Endothelial cell of umbilical vein (primary cell): ENCODE measurements at regions not wholly inside any gene's neighbourhood (a gene's known extent, or its start where the extent isn't known, plus 50 kb on each side); places are given as distances from the start of the nearest gene placed in this dataset.

Experiments
- BruUV-seq: library from RNA; stranded (reverse); fragments of 400-500 nt; replicated peaks from 2 replicates; lab custom pipeline; 2021; lab: Mats Ljungman, UMichigan
- CTCF ChIA-PET: fragments of 300-600, 350-600 bp; sonication (Branson Sonifier 250); formaldehyde crosslinking; loops from one replicate; lab custom pipeline; 2021; ENCODE audit warnings: antibody characterized with exemption, inconsistent platforms; lab: Charles Lee
- POLR2A ChIA-PET: fragments of 300-600, 350-600 bp; sonication (Branson Sonifier 250); formaldehyde crosslinking; loops from one replicate; lab custom pipeline; 2021; ENCODE audit warnings: antibody characterized with exemption, inconsistent platforms; lab: Charles Lee
- DNase-seq: peaks from one replicate; pipeline ENCODE4 v3.0.0-alpha.2; 2011; ENCODE audit warnings: low read depth, low spot score
- FAIRE-seq: peaks from 2 replicates; lab custom pipeline; 2011; peaks lifted over from hg19 to GRCh38; lab: Jason Lieb, UNC
- H2AFZ ChIP-seq: 2 replicates; pipeline ENCODE4 v1.6.0; 2012; ENCODE audit warnings: low read depth, low read length, control low read depth, inconsistent platforms
- H3K27ac ChIP-seq: 2 replicates; pipeline ENCODE4 v1.5.1; 2011; ENCODE audit warnings: low read depth, mild to moderate bottlenecking, control low read depth, low read length, moderate library complexity; ENCODE audit not compliant: insufficient read depth
- H3K27me3 ChIP-seq, 2 experiments: 2 replicates each; pipeline versions ENCODE4 v1.6.0 to v1.6.1; 2011; ENCODE audit warnings: low read length in 2 of 2, mixed read lengths in 1 of 2; ENCODE audit not compliant: control insufficient read depth in 2 of 2, insufficient read depth in 2 of 2
- H3K36me3 ChIP-seq, 2 experiments: 2 replicates in 1 of 2; 3 replicates in 1 of 2; pipeline ENCODE4 v1.5.1; 2011; ENCODE audit warnings: low read length in 2 of 2, mild to moderate bottlenecking in 1 of 2, moderate library complexity in 1 of 2; ENCODE audit not compliant: control insufficient read depth in 2 of 2, insufficient read depth in 2 of 2; ENCODE audit errors: extremely low read depth in 1 of 2
- H3K4me1 ChIP-seq: 3 replicates; pipeline ENCODE4 v1.5.1; 2011; ENCODE audit warnings: mild to moderate bottlenecking, low read length; ENCODE audit not compliant: control insufficient read depth, insufficient read depth; ENCODE audit errors: extremely low read depth
- H3K4me2 ChIP-seq: 2 replicates; pipeline ENCODE4 v1.6.1; 2011; ENCODE audit warnings: low read length, control low read depth, mixed read lengths; ENCODE audit not compliant: insufficient read depth
- H3K4me3 ChIP-seq, 3 experiments: fragments of 200-600 bp in 1 of 3; sonication (generic), shearing (Covaris generic) in 1 of 3; replicated peaks in 1 of 3; 2 replicates each; pipeline ENCODE4 v1.5.1; 2011 to 2016; ENCODE audit warnings: control low read depth in 3 of 3, low read length in 3 of 3, mild to moderate bottlenecking in 2 of 3, inconsistent platforms in 1 of 3, low read depth in 1 of 3, moderate library complexity in 1 of 3; ENCODE audit not compliant: insufficient read depth in 1 of 3
- H3K79me2 ChIP-seq: 2 replicates; pipeline ENCODE4 v1.6.0; 2012; ENCODE audit warnings: low read length, inconsistent platforms; ENCODE audit not compliant: control insufficient read depth, insufficient read depth
- H3K9ac ChIP-seq: replicated peaks from 2 replicates; pipeline ENCODE3; 2011; ENCODE audit warnings: low read length, control low read depth; ENCODE audit not compliant: insufficient read depth; ENCODE audit errors: extremely low read depth
- H3K9me1 ChIP-seq: replicated peaks from 3 replicates; pipeline ENCODE4 v1.6.0; 2011; ENCODE audit warnings: mild to moderate bottlenecking, low read length; ENCODE audit not compliant: control insufficient read depth, insufficient read depth; ENCODE audit errors: extremely low read depth
- H3K9me3 ChIP-seq: replicated peaks from 2 replicates; pipeline ENCODE4 v1.5.1; 2012; ENCODE audit warnings: low read length, inconsistent platforms; ENCODE audit not compliant: control insufficient read depth, insufficient read depth
- H4K20me1 ChIP-seq: replicated peaks from 2 replicates; pipeline ENCODE3; 2011; ENCODE audit warnings: mild to moderate bottlenecking, low read length; ENCODE audit not compliant: control insufficient read depth, insufficient read depth; ENCODE audit errors: extremely low read depth
- EZH2 ChIP-seq: IDR thresholded peaks from 2 replicates; pipeline ENCODE4 v1.6.1; 2012; ENCODE audit warnings: borderline replicate concordance, low read depth, mild to moderate bottlenecking, moderate library complexity, low read length, inconsistent platforms; ENCODE audit not compliant: severe bottlenecking
- FOS ChIP-seq: IDR thresholded peaks from 2 replicates; pipeline ENCODE4 v1.6.1; 2011; ENCODE audit warnings: mild to moderate bottlenecking, low read length, moderate library complexity, borderline replicate concordance; ENCODE audit not compliant: insufficient read depth
- GATA2 ChIP-seq: IDR thresholded peaks from 2 replicates; pipeline ENCODE4 v1.7.0; 2011; ENCODE audit warnings: low read depth, mild to moderate bottlenecking, moderate library complexity, mixed read lengths, low read length; ENCODE audit not compliant: insufficient read length, insufficient read depth
- JUN ChIP-seq: IDR thresholded peaks from 2 replicates; pipeline ENCODE4 v1.6.1; 2011; ENCODE audit warnings: borderline replicate concordance, low read depth; ENCODE audit not compliant: insufficient read length, insufficient read depth
- MYC ChIP-seq: IDR thresholded peaks from one replicate; pipeline ENCODE4 v1.6.1; 2011; ENCODE audit warnings: mild to moderate bottlenecking, low read depth, low read length
- POLR2A ChIP-seq: IDR thresholded peaks from 2 replicates; pipeline ENCODE4 v1.6.1; 2012; ENCODE audit warnings: low read depth, mild to moderate bottlenecking, control low read depth, low read length
- POLR2AphosphoS5 ChIP-seq: IDR thresholded peaks from 2 replicates; pipeline ENCODE4 v1.6.1; 2012; ENCODE audit warnings: low read depth, mild to moderate bottlenecking, control low read depth, low read length, moderate library complexity; ENCODE audit not compliant: insufficient read depth
- dilution Hi-C: fragments of 300-500 bp; cut with MboI; formaldehyde crosslinking; loops from one replicate; pipeline ENCODE4 v1.15.0; 2019; ENCODE audit warnings: low sequenced_read_pairs; ENCODE audit not compliant: extremely low pct_ligation_motif_present
- intact Hi-C: fragments of 100-400 bp; cut with micrococcal nuclease; formaldehyde crosslinking; loops from one replicate; pipeline ENCODE4 v1.10.0; 2022
- TF ChIP-seq, protein P1 (sequence below): IDR thresholded peaks from 2 replicates; pipeline ENCODE4 v1.6.1; 2011; ENCODE audit not compliant: insufficient read depth, insufficient read length
- TF ChIP-seq, protein P2 (sequence below), 2 donors: IDR thresholded peaks; 1 replicate in 1 of 2; 2 replicates in 1 of 2; pipeline ENCODE4 v1.5.1; 2011; ENCODE audit warnings: low read length in 2 of 2, mild to moderate bottlenecking in 2 of 2, moderate library complexity in 2 of 2, control low read depth in 1 of 2, inconsistent platforms in 1 of 2, low read depth in 1 of 2; ENCODE audit not compliant: insufficient read depth in 1 of 2; ENCODE audit errors: extremely low read depth in 1 of 2

DNA sequence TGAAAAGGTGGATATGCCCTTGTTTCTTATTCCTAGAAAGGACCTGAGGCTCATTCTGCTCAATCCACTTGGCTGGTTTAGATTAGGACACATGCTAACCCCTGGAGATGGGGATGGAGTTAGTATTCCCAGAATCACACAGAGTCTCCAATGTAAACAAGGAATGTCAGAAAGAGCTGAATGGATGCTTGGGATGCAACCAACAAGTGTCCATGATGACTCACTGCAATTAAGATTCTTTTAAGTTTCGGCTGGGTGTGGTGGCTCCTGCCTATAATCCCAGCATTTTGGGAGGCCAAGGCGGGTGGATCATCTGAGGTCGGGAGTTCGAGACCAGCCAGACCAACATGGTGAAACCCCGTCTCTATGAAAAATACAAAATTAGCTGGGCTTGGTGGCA lies 315.5 kb upstream of the AZI2 start:
- Histone ChIP-seq H3K9ac (no peak overlapping the region), H2AFZ (no peak overlapping the region), H3K27me3 (peaks cover 3 to 5% of the 10 kb centered on the region in 2 experiments), H4K20me1 (no peaks in the 10 kb centered on the region), H3K79me2 (no peaks in the 10 kb centered on the region), H3K36me3 (no peaks in the 10 kb centered on the region), H3K4me1 (no peaks in the 10 kb centered on the region), H3K4me3 (no peak overlapping the region), H3K27ac (no peak overlapping the region), H3K4me2 (no peak overlapping the region), H3K9me1 (no peaks in the 10 kb centered on the region), H3K9me3 (no peaks in the 10 kb centered on the region)
- ChIA-PET POLR2A (no interaction called here), CTCF (no interaction called here)
- TF ChIP-seq JUN (no peak), FOS (no peak), POLR2AphosphoS5 (no peak), POLR2A (no peak), GATA2 (no peak), MYC (no peak), EZH2 (no peak)
- TF ChIP-seq, protein P1, sequence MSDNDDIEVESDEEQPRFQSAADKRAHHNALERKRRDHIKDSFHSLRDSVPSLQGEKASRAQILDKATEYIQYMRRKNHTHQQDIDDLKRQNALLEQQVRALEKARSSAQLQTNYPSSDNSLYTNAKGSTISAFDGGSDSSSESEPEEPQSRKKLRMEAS, result no peak
- TF ChIP-seq, protein P2, sequence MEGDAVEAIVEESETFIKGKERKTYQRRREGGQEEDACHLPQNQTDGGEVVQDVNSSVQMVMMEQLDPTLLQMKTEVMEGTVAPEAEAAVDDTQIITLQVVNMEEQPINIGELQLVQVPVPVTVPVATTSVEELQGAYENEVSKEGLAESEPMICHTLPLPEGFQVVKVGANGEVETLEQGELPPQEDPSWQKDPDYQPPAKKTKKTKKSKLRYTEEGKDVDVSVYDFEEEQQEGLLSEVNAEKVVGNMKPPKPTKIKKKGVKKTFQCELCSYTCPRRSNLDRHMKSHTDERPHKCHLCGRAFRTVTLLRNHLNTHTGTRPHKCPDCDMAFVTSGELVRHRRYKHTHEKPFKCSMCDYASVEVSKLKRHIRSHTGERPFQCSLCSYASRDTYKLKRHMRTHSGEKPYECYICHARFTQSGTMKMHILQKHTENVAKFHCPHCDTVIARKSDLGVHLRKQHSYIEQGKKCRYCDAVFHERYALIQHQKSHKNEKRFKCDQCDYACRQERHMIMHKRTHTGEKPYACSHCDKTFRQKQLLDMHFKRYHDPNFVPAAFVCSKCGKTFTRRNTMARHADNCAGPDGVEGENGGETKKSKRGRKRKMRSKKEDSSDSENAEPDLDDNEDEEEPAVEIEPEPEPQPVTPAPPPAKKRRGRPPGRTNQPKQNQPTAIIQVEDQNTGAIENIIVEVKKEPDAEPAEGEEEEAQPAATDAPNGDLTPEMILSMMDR (IDR thresholded peaks at IDR 0.05; ENCODE audit: extremely low read depth in 1 of 2, insufficient read depth in 1 of 2, low read depth in 1 of 2, low read length in 2 of 2), result no peak
- DNase-seq (no peak), FAIRE-seq (no peak)
- intact Hi-C loops (no loop called here), dilution Hi-C loops (no loop called here)
- BruUV-seq, result no TSS peak
